HG03280 (cell line): ENCODE measurements at regions not wholly inside any gene's neighbourhood (a gene's known extent, or its start where the extent isn't known, plus 50 kb on each side); places are given as distances from the start of the nearest gene placed in this dataset.

Experiments
- ATAC-seq: cut with Tn5 transposase; IDR thresholded peaks from one replicate; pipeline ENCODE4 v1.9.1; 2021; ENCODE audit warnings: mild to moderate bottlenecking, moderate library complexity; ENCODE audit not compliant: unreplicated experiment

GRCh38 chr6:73923905-73924485 lies 228.0 kb downstream of the CD109 start:
- no peak for ATAC-seq

- ATAC-seq, result no peak
These were observed 207.2 kb downstream of the CD109 start for GRCh38 chr6:73903155-73903554.

GRCh38 chr6:73901986-73902385 lies 206.0 kb downstream of the CD109 start:
- ATAC-seq, result no peak

- no peak for ATAC-seq
These were observed 205.3 kb downstream of the CD109 start for GRCh38 chr6:73901311-73901710.

GRCh38 chr6:73898599-73898998 lies 202.6 kb downstream of the CD109 start:
- ATAC-seq, result no peak

- ATAC-seq, result no peak
These were observed 197.7 kb downstream of the CD109 start for GRCh38 chr6:73893696-73894095.

GRCh38 chr6:73888050-73888449 lies 192.0 kb downstream of the CD109 start:
- no peak for ATAC-seq

- ATAC-seq, result no peak
These were observed 189.4 kb downstream of the CD109 start for GRCh38 chr6:73885393-73885792.

GRCh38 chr6:73884540-73884939 lies 188.5 kb downstream of the CD109 start:
- ATAC-seq, result no peak

GRCh38 chr6:73879501-73880293 lies 183.7 kb downstream of the CD109 start:
- ATAC-seq, result no peak

GRCh38 chr6:73878403-73878802 lies 182.4 kb downstream of the CD109 start:
- ATAC-seq, result no peak
